Adrenal gland (tissue), 5 donors: ENCODE measurements at regions not wholly inside any gene's neighbourhood (a gene's known extent, or its start where the extent isn't known, plus 50 kb on each side); places are given as distances from the start of the nearest gene placed in this dataset.
"Not testable (repeated sequence)": the region's sequence is repeated elsewhere in the genome, so short reads cannot be mapped to it uniquely, and the experiment has no call there.

Experiments used
- CTCF ChIP-seq, 6 experiments: fragments of 450-650 bp in 4 of 6; fragments of 200-600 bp in 2 of 6; sonication (generic) in 1 of 6; IDR thresholded peaks; 1 replicate in 5 of 6; 2 replicates in 1 of 6; pipeline versions ENCODE4 v1.5.1 to v1.8.0; 2016 to 2021; ENCODE audit warnings: antibody characterized with exemption in 6 of 6, mild to moderate bottlenecking in 2 of 6, moderate library complexity in 1 of 6
- POLR2A ChIP-seq, 2 donors: fragments of 450-650 bp; IDR thresholded peaks; one replicate each; pipeline ENCODE4 v1.6.1; 2017; ENCODE audit warnings: antibody characterized with exemption in 2 of 2, mild to moderate bottlenecking in 2 of 2, moderate library complexity in 1 of 2
- donor health status: DM: no; HTN: no; CAD: no.

GRCh38 chr18:14698006-14698405 lies 50.0 kb upstream of the ANKRD30B start:
- not testable (repeated sequence) for TF ChIP-seq CTCF, POLR2A (IDR thresholded peaks at IDR 0.05)
